DND-41 (cell line): ENCODE measurements at regions not wholly inside any gene's neighbourhood (a gene's known extent, or its start where the extent isn't known, plus 50 kb on each side); places are given as distances from the start of the nearest gene placed in this dataset.
"Not testable (repeated sequence)": the region's sequence is repeated elsewhere in the genome, so short reads cannot be mapped to it uniquely, and the experiment has no call there.

ENCODE experiments used
- ATAC-seq: fragments of 200-7000 bp; cut with Tn5 transposase; 3 replicates; pipeline ENCODE4 v1.9.1; 2021; ENCODE audit warnings: low read depth; ENCODE audit not compliant: insufficient read depth
- DNase-seq: peaks from one replicate; pipeline ENCODE4 v3.0.0-alpha.2; 2020
- H2AFZ ChIP-seq: 2 replicates; pipeline ENCODE4 v1.6.0; 2012; ENCODE audit warnings: low read depth, low read length
- H3K27ac ChIP-seq: 2 replicates; pipeline ENCODE4 v1.5.1; 2012; ENCODE audit warnings: low read length, inconsistent platforms
- H3K27me3 ChIP-seq: fragments of 200-600 bp; sonication (generic); 2 replicates; pipeline ENCODE4 v1.6.0; 2012; ENCODE audit warnings: low read length, mild to moderate bottlenecking, inconsistent platforms; ENCODE audit not compliant: insufficient read depth, poor library complexity
- H3K36me3 ChIP-seq: 2 replicates; pipeline ENCODE4 v1.5.1; 2012; ENCODE audit warnings: low read length, inconsistent platforms; ENCODE audit not compliant: insufficient read depth
- H3K4me1 ChIP-seq: 2 replicates; pipeline ENCODE4 v1.5.1; 2012; ENCODE audit warnings: mild to moderate bottlenecking, low read length; ENCODE audit not compliant: insufficient read depth
- H3K4me2 ChIP-seq: 2 replicates; pipeline ENCODE4 v1.6.0; 2012; ENCODE audit warnings: mild to moderate bottlenecking, moderate library complexity, low read length, inconsistent platforms; ENCODE audit not compliant: insufficient read depth
- H3K4me3 ChIP-seq, 2 experiments: fragments of 200-600 bp in 1 of 2; shearing (Covaris generic) in 1 of 2; 2 replicates each; pipeline ENCODE4 v1.5.1; 2012 to 2016; ENCODE audit warnings: inconsistent platforms in 2 of 2, low read length in 2 of 2, mild to moderate bottlenecking in 2 of 2, low read depth in 1 of 2, moderate library complexity in 1 of 2
- H3K79me2 ChIP-seq: 2 replicates; pipeline ENCODE4 v1.6.0; 2012; ENCODE audit warnings: low read length, inconsistent platforms; ENCODE audit not compliant: insufficient read depth
- H3K9ac ChIP-seq: 2 replicates; pipeline ENCODE4 v1.6.0; 2012; ENCODE audit warnings: low read depth, mild to moderate bottlenecking, inconsistent platforms, low read length, moderate library complexity
- H3K9me3 ChIP-seq: 2 replicates; pipeline ENCODE4 v1.5.1; 2012; ENCODE audit warnings: low read length, moderate library complexity, mild to moderate bottlenecking, inconsistent platforms; ENCODE audit not compliant: insufficient read depth, severe bottlenecking
- H4K20me1 ChIP-seq: 2 replicates; pipeline ENCODE4 v1.6.0; 2012; ENCODE audit warnings: low read length; ENCODE audit not compliant: insufficient read depth
- CTCF ChIP-seq: IDR thresholded peaks from 2 replicates; pipeline ENCODE4 v1.5.1; 2012; ENCODE audit warnings: borderline replicate concordance, low read length, moderate library complexity, mild to moderate bottlenecking; ENCODE audit not compliant: poor library complexity, severe bottlenecking; ENCODE audit errors: extremely low read depth
- EZH2 ChIP-seq: IDR thresholded peaks from 3 replicates; pipeline ENCODE4 v1.6.1; 2012; ENCODE audit warnings: borderline replicate concordance, low read depth, mild to moderate bottlenecking, moderate library complexity, low read length, inconsistent platforms; ENCODE audit not compliant: severe bottlenecking

- ATAC-seq (no peak), DNase-seq (no peak)
- no peaks in the 10 kb centered on the region for H3K9me3 ChIP-seq
- no peak for TF ChIP-seq CTCF
- no peaks in the 10 kb centered on the region for H3K4me1 ChIP-seq
- H3K4me2 ChIP-seq, result no peak overlapping the region
- no peak overlapping the region for H3K27ac ChIP-seq
- H3K27me3 ChIP-seq, result peaks cover 24% of the 10 kb centered on the region
- no peak overlapping the region for H2AFZ ChIP-seq
- H3K4me3 ChIP-seq, result no peak overlapping the region
- no peaks in the 10 kb centered on the region for H4K20me1 ChIP-seq
- H3K36me3 ChIP-seq, result no peaks in the 10 kb centered on the region
- no peak overlapping the region for H3K9ac ChIP-seq
- H3K79me2 ChIP-seq, result no peaks in the 10 kb centered on the region
These were observed 377.4 kb downstream of the RRAGC start for GRCh38 chr1:38481871-38482826.

- not testable (repeated sequence) for H3K27ac ChIP-seq, H3K9ac ChIP-seq, H2AFZ ChIP-seq, H4K20me1 ChIP-seq, DNase-seq, H3K9me3 ChIP-seq, H3K4me3 ChIP-seq, H3K79me2 ChIP-seq, H3K4me2 ChIP-seq, H3K36me3 ChIP-seq, ATAC-seq, H3K4me1 ChIP-seq
- H3K27me3 ChIP-seq, result peaks cover 24% of the 10 kb centered on the region
These were observed 379.9 kb downstream of the RRAGC start for GRCh38 chr1:38479662-38480061.

GRCh38 chr1:38477811-38478210 lies 381.8 kb downstream of the RRAGC start:
- peaks cover 17% of the 10 kb centered on the region for H3K27me3 ChIP-seq
- H4K20me1 ChIP-seq, result no peaks in the 10 kb centered on the region
- no peak for ATAC-seq
- H3K4me2 ChIP-seq, result no peak overlapping the region
- no peak for DNase-seq
- TF ChIP-seq CTCF, result no peak
- no peak for TF ChIP-seq EZH2
- no peak overlapping the region for H3K4me3 ChIP-seq
- no peaks in the 10 kb centered on the region for H3K36me3 ChIP-seq
- no peaks in the 10 kb centered on the region for H3K4me1 ChIP-seq
- H3K9ac ChIP-seq, result no peak overlapping the region
- H2AFZ ChIP-seq, result no peak overlapping the region
- H3K27ac ChIP-seq, result no peak overlapping the region
- no peaks in the 10 kb centered on the region for H3K79me2 ChIP-seq
- H3K9me3 ChIP-seq, result no peaks in the 10 kb centered on the region

- no peaks in the 10 kb centered on the region for H3K4me1 ChIP-seq
- H3K4me3 ChIP-seq, result no peak overlapping the region
- H3K27me3 ChIP-seq, result peaks cover 10% of the 10 kb centered on the region
- no peak overlapping the region for H3K27ac ChIP-seq
- DNase-seq, result no peak
- no peaks in the 10 kb centered on the region for H3K79me2 ChIP-seq
- H3K9ac ChIP-seq, result no peak overlapping the region
- H4K20me1 ChIP-seq, result no peaks in the 10 kb centered on the region
- ATAC-seq, result no peak
- TF ChIP-seq CTCF (no peak), EZH2 (no peak)
- no peak overlapping the region for H3K4me2 ChIP-seq
- H3K9me3 ChIP-seq, result no peaks in the 10 kb centered on the region
- H2AFZ ChIP-seq, result no peak overlapping the region
- no peaks in the 10 kb centered on the region for H3K36me3 ChIP-seq
These were observed 382.8 kb downstream of the RRAGC start for GRCh38 chr1:38476850-38477178.
